ENCODE measurements at regions not wholly inside any gene's neighbourhood (a gene's known extent, or its start where the extent isn't known, plus 50 kb on each side); places are given as distances from the start of the nearest gene placed in this dataset.
"Not testable (repeated sequence)": the region's sequence is repeated elsewhere in the genome, so short reads cannot be mapped to it uniquely, and the experiment has no call there.

DNA sequence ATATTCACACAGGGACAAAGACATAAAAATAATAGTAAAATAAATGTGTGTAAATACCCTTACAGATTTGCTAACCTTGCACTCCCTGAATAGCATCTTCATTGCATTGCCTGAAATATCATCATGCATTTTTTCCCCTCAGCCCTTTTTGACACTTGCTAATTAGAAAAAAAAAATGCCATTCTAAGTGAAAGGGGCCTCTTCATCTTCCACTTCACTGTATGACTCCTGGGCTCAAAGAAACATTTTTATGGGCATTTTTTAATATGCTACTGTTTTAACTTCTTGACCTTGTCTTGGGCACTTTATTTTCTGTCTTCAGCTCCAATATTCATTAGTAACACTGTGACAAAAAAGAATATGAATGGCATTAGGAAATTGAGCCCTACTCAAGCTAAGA is 1424.4 kb downstream of the CDH8 start:
- TF ChIP-seq, protein P1, sequence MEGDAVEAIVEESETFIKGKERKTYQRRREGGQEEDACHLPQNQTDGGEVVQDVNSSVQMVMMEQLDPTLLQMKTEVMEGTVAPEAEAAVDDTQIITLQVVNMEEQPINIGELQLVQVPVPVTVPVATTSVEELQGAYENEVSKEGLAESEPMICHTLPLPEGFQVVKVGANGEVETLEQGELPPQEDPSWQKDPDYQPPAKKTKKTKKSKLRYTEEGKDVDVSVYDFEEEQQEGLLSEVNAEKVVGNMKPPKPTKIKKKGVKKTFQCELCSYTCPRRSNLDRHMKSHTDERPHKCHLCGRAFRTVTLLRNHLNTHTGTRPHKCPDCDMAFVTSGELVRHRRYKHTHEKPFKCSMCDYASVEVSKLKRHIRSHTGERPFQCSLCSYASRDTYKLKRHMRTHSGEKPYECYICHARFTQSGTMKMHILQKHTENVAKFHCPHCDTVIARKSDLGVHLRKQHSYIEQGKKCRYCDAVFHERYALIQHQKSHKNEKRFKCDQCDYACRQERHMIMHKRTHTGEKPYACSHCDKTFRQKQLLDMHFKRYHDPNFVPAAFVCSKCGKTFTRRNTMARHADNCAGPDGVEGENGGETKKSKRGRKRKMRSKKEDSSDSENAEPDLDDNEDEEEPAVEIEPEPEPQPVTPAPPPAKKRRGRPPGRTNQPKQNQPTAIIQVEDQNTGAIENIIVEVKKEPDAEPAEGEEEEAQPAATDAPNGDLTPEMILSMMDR (IDR thresholded peaks at IDR 0.05; ENCODE audit: borderline replicate concordance, insufficient read depth, low read depth, low read length): no peak
- H3K4me3 ChIP-seq (ENCODE audit: low read depth, low read length): no peak overlapping the region

DNA sequence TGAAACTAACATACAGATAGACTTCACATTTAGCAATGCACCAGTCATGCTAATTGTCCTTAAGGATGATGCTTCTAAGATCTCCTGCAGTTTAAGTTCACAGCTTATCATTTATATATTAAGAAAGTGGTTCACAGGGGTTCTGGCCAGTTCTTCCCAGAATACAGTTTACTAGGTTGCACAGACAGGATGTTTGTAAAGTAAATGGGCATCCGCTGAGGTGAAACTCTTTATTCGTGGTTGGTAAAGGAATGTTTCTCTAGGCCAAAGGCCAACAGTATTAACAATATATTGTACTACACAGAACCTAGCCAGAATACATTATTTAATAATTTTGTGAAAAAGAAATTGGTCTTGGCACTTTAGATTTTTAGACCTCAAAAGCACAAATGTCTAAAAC is 1427.3 kb downstream of the CDH8 start:
- no peak overlapping the region for H3K4me3 ChIP-seq (ENCODE audit: low read depth, low read length)
- TF ChIP-seq, protein P1 (IDR thresholded peaks at IDR 0.05; ENCODE audit: borderline replicate concordance, insufficient read depth, low read depth, low read length): no peak

DNA sequence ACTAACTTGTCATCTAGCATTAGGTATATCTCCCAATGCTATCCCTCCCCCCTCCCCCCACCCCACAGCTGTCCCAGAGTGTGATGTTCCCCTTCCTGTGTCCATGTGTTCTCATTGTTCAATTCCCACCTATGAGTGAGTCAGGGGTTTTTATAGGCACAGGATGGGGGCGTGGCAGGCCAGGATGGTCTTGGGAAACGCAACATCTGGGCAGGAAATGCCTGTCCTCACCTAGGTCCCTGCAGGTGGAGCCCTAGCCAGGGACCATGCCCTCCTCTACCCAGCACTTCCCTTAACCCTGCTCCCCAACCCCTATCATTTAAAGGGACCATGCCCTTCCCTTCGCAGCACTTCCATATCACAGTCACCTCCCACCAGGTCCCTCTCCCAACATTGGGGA is 1430.6 kb downstream of the CDH8 start:
- H3K4me3 ChIP-seq (ENCODE audit: low read depth, low read length): not testable (repeated sequence)

DNA sequence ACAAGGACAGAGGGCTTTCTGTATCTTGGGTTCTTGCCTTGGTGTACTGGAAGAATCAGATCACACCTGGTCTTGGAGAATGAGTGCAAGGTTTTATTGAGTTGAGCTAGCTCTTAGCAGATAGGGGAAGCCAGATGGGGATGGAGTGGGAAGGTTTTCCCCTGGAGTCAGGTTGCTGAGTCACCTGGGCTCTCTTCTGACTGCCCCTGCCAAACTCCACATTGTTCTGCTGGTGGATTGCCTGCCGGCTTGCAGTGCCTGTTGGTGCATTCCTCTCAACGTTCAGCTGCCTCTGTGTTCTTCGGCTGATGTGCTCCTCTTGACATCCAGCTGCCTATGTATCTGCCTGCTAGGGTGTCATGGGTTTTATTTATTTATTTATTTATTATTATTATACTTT is 1431.1 kb downstream of the CDH8 start:
- TF ChIP-seq, protein P1 (IDR thresholded peaks at IDR 0.05; ENCODE audit: borderline replicate concordance, insufficient read depth, low read depth, low read length): no peak
- no peak overlapping the region for H3K4me3 ChIP-seq (ENCODE audit: low read depth, low read length)

DNA sequence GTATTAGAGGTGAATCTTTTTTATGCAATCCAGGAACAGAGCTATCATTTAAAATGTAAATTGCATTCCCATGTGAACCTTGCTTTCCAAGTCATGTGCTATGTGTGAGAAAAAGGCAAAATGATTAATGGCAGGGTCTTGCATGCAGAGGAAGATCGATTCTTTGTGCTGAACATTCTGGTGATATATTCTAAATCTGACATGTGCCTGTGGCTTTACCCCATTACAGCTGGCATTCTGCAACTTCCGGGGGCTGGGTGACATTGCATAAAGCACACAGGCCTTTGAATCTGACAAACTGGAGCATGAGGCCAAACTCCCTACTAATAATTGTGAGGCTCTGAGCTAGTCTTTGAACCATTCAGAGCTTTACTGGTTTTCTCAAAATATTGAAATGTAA is 1449.7 kb downstream of the CDH8 start:
- no peak overlapping the region for H3K4me3 ChIP-seq (ENCODE audit: low read depth, low read length)
- TF ChIP-seq, protein P1 (IDR thresholded peaks at IDR 0.05; ENCODE audit: borderline replicate concordance, insufficient read depth, low read depth, low read length): no peak

DNA sequence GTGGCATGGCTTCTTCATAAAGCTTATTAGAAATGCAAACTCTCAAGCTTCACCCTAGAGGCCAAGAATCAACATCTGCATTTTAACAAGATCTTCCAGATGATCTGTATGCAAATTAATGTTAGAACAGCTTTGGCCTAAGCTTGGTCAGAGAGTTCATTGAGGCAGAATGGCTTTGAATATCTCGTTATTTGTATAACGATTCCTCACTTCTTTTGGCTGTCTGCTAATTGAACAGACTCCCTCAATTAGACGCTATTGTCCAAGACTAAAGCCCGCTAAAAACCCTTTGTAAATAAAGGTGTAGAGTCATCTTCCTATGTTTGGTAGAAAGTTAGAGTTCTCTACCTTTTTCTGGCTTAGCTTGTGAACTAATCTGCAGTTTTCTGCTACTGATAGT is 1453.7 kb downstream of the CDH8 start:
- TF ChIP-seq, protein P1 (IDR thresholded peaks at IDR 0.05; ENCODE audit: borderline replicate concordance, insufficient read depth, low read depth, low read length): no peak

DNA sequence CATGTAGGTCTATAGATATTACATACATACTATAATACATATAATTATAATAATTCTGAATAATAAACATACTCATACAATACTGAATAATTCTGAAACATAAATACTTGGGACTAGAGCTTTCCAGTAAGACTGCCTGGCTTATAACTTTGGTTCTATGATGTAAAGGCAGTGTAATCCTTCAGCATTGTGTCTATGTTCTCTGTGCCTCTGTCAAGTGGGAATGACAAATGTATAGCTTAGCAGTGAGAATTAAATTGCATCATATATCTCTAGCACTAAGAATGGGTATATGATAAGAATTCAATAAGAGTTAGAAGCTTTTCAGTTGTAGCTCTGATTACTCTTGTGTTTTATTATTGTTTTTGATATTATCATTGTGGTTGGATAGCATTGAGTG is 1469.3 kb downstream of the CDH8 start:
- TF ChIP-seq, protein P1 (IDR thresholded peaks at IDR 0.05; ENCODE audit: borderline replicate concordance, insufficient read depth, low read depth, low read length): no peak
- no peak overlapping the region for H3K4me3 ChIP-seq (ENCODE audit: low read depth, low read length)

More for the DNA sequence above, 1453.7 kb downstream of the CDH8 start:
- H3K4me3 ChIP-seq (ENCODE audit: low read depth, low read length): no peak overlapping the region

DNA sequence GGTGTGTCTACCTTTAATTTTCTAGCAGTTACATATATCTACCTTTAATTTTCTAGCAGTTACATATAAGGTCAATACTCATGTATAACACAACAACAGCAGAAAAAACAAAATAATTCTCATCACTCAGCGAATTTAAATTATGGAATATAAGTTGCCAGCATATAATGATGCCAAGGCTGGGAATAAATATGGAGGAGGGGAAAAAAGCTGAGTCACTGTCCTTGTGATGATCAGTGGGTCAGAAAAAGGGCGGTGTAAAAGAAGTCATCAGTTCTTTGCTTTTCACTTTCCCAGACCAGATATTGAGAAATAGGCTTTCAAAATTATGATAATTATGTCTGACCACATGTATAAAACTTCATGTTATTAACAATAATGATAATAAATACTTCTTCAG is 1471.7 kb downstream of the CDH8 start:
- no peak overlapping the region for H3K4me3 ChIP-seq (ENCODE audit: low read depth, low read length)
- TF ChIP-seq, protein P1 (IDR thresholded peaks at IDR 0.05; ENCODE audit: borderline replicate concordance, insufficient read depth, low read depth, low read length): no peak
